Middle frontal gyrus (tissue), 1 donor: ENCODE measurements at regions not wholly inside any gene's neighbourhood (a gene's known extent, or its start where the extent isn't known, plus 50 kb on each side); places are given as distances from the start of the nearest gene placed in this dataset.
"Not testable (repeated sequence)": the region's sequence is repeated elsewhere in the genome, so short reads cannot be mapped to it uniquely, and the experiment has no call there.

ENCODE experiments used
- DNase-seq: peaks from one replicate; pipeline ENCODE4 v3.0.0-alpha.2; 2015; ENCODE audit warnings: low spot score; ENCODE audit errors: extremely low spot score

GRCh38 chr17:20633268-20634059 lies 53.9 kb downstream of the CDRT15L2 start:
- not testable (repeated sequence) for DNase-seq

DNA sequence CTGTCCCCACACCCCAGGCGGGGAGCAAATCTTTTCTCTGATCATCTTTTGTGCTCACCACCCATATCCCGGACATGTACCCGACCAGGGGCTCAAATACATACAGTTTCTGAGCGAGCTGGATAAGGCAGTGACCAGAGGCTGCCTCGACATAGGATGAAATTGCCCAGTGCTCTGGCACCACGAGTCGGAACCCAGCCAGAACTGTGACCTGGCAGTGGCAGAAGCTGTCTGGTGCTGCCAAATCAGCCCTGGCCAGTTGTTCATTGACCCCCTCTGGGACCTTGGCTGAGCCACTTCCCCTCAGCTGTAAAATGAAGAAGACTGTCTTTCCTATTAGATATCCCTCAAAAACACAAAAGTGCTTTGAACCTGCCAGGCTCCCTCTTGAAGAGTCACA lies 60.6 kb downstream of the CDRT15L2 start:
- not testable (repeated sequence) for DNase-seq

DNA sequence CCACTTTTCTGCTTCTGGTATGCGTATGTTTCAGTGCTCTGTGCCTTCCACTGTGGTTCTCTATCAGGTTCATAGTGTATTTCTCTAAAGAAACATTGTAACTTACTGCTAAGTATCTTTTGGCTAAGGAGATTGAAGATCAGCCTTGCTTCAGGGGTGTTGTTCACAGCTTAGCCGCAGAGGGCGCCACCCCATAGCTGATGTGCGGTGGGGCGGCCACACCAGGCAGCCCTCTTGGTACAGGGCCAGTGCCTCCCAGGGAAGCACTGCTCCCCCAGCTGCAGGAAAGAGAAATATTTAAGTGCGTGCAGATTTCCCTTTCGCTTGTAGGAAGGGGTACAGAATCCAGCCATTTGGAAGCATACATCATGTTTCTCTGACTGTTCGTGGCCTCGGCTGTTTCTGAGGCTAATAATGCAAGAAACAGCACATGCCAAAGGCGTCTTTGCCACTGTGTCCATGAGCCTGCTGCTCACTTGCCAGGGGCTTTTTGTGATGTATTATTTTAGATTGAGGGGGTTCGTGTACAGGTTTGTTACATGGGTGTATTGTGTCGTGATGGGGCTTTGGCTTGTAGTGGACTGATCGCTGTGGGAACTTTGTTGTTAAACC lies 67.2 kb downstream of the CDRT15L2 start:
- not testable (repeated sequence) for DNase-seq

DNA sequence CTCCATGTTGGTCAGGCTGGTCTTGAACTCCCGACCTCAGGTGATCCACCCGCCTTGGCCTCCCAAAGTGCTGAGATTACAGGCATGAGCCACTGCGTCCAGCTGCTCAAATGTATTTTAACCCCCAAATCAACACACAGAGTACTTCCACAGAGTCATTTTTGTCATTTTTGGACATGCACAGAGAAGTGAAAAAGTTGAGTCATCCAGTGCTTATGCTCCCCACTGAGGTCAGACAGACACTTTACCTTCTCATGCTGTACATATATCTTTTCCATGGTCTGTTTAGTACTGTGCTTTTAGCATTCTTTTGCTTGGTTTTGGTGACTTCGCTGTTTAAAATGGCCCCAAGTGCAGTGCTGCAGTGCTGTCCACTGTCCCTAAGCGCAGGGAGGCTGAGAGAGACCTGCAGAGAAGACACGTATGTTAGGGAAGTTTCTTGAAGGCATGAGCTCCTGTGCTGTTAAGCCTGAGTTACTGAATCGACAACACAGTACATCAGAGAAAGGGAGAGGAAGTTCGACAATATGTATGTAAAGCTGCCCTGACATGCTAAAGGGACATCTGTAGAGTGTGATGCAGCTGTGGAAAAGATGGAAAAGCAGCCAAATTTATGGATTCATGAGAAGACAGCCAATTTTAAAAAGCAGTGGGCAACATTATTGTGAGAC lies 69.7 kb downstream of the CDRT15L2 start:
- DNase-seq = not testable (repeated sequence)

DNA sequence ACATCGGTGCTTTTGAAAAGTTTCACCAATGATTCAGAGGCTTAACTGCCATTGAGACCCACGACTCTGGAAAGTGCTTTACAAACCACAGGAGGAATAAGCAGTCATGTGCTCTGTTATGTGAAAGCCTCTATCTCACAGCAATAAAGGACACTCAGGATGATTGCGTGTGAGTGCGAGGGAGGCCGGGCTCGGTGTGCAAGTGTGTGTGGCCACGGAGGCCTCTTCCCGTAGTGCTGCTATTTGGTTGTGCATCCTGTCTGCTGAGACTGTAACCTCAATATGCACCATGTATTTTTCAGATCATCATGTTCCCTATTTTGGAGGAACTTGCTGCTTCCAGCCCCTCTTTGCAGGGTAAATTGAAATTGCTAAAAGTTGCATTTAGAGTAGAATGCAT lies 71.5 kb downstream of the CDRT15L2 start:
- not testable (repeated sequence) for DNase-seq

- DNase-seq = not testable (repeated sequence)
Measured at GRCh38 chr17:20651736-20652135, 72.2 kb downstream of the CDRT15L2 start.

DNA sequence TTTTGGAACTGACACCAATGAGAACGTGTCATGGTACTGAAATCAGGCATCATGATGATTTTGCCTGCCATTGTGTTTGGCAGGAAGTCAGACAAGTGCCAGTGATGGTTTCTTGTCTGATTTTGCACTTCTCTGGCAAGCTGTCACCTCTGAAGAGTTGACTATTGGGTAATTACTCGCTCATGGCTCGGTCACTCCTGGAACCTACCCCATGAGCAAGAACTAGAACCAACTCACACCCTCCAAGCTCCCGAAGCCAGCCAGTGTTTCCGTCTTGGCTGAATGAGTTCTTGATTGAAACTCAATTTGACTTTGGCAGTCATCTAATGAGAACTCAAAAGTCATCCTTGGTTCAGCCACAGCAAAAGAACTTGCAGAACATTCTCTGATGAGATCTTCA lies 73.9 kb downstream of the CDRT15L2 start:
- DNase-seq = not testable (repeated sequence)

DNA sequence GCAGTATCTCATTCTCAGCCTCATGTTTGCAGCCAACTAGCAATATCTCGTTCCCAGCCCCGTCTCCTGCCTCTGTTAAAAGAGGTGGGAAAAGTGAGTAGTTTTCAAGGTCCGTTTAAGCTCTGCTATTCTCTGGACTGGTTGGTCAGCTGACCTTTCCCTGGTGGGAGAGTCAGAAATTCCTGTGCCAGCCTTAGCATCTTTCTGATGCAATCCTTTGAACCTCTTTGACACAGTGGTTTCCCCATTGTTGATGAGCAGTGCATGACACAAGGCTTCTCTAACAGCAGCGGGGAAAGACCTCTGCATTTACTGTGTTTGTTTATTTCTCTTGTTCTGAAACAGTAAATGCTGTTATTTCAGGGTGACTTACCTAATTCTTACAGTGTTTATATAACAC lies 74.6 kb downstream of the CDRT15L2 start:
- not testable (repeated sequence) for DNase-seq

- DNase-seq = not testable (repeated sequence)
Measured at GRCh38 chr17:20654575-20654974, 75.1 kb downstream of the CDRT15L2 start.

GRCh38 chr17:20665103-20665955 lies 85.8 kb downstream of the CDRT15L2 start:
- DNase-seq = not testable (repeated sequence)

- not testable (repeated sequence) for DNase-seq
Measured at GRCh38 chr17:20666689-20667088, 87.2 kb downstream of the CDRT15L2 start.

DNA sequence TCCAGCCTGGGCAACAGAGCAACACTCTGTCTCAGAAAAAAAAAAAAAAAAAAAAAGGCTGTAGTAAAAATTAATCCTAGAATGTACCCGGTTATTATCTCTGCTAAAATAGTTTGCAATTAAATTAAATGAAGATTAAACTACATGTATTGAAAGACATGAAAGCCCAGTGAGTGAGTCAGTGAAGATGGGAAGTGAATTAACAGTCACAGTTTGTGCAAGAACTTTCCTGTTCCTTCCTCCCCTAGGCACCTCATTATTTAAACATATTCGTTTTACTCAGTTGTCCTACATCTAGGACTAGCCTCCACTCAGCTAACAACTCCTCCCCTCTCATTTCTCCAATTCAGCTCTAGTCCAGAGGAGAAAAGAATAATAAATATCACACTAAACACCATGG lies 88.2 kb downstream of the CDRT15L2 start:
- DNase-seq = not testable (repeated sequence)

GRCh38 chr17:20668316-20668715 lies 88.8 kb downstream of the CDRT15L2 start:
- DNase-seq = not testable (repeated sequence)

DNA sequence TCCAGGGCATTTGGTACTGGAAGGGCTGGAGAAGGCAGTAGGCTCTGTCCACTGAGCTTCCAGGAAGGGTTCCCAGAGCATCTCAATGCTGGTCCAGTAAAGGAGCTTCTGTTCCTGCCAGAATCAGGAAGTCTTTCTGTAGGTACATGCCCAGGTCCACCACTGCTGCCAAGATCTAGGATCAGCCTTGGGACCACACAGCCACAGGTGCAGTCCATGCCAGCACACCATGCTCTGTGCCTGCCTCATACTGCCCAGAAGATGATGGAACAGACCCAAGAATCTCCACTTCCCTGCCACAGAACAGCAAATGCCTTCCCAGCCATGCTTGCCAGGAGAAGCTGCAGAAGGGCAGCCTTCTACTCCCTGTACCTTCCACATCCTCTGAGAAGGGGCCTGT lies 89.3 kb downstream of the CDRT15L2 start:
- not testable (repeated sequence) for DNase-seq

DNA sequence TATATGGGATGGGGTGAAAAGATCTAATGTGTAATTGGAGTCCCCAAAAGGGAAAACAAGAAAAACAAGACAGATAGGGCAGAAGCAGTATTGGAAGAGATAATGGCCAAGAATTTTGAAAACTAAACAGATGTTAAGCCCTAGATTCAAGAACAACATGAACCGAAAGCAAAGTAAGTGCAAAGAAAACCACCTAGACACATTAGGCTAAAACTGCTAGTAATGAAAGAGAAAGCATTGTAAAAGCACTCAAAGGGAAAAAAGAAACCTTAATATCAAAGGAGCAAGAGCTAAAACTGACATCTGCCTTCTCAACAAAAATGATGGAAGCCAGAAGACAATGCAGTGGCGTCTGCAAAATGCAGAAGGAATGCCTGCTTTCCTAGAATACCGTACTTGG lies 91.0 kb downstream of the CDRT15L2 start:
- DNase-seq = not testable (repeated sequence)

DNA sequence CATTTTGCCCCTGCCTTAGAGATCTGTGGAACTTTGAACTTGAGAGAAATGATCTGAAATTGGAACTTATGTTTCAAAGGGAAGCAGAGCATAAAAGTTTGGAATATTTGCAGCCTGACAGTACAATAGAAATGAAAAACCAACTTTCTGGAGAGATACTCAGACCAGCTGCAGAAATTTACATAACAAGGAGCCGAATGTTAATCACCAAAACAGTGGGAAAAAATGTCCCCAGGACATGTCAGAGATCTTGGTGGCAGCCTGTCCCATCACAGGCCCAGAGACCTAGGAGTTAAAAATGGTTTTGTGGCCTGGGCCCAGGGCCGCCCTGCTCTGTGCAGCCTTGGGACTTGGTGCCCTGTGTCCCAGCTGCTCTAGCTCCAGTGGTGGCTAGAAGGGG lies 94.8 kb downstream of the CDRT15L2 start:
- not testable (repeated sequence) for DNase-seq

DNA sequence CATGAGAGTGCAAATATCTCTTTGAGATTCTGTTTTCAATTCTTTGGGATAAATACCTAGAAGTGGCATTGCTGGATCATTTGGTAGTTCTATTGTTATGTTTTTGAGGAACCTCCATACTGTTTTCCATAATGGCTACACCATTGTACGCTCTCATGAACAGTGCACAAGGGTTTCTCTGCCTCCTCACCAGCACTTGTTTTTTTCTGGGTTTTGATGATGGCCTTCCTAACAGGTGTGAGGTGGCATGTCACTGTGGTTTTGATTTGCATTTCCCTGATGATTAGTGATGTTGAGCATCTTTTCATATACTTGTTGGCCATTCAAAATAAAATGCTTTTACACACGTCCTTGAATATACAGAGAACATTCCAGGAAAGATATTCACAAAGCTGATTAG lies 96.2 kb downstream of the CDRT15L2 start:
- not testable (repeated sequence) for DNase-seq

DNA sequence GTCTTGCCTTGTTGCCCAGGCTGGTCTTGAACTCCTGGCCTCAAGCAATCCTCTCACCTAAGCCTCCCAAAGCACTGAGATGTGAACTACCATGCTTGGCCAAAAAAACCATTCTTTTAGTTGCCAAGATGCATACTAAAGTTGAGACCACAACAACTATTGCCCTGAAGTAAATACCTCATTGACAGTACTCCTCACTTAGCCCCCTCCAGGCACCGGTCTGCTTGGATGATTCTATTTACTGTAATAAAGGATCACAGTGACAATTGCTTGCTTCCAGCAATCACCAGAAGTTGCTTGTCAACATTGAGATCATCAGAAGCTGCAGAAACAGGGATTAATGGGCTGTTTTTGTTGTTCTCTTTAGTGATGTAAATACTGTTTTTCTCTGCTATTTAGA lies 97.1 kb downstream of the CDRT15L2 start:
- DNase-seq = not testable (repeated sequence)

GRCh38 chr17:20677469-20677868 lies 97.9 kb downstream of the CDRT15L2 start:
- not testable (repeated sequence) for DNase-seq

DNA sequence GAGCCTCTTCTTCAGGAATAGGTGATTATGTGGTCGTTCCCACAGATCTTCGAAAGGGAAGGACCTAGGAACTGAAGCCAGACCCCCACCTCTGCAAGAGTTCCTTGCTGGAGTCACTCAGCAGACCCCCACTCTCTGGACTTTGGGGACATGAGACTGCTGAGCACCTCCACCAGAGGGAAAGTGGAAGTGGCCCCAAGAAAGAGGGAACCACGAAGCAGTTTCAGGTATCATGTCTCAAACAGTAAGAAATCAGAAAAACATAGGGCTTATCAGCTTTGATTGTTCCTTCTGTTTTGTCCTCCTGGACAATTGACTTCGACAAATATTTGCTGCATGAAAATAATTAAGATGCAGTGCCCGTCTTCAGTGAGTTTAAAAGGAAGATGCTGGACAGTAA lies 98.9 kb downstream of the CDRT15L2 start:
- not testable (repeated sequence) for DNase-seq
